ENCODE measurements at regions not wholly inside any gene's neighbourhood (a gene's known extent, or its start where the extent isn't known, plus 50 kb on each side); places are given as distances from the start of the nearest gene placed in this dataset.
"Not testable (repeated sequence)": the region's sequence is repeated elsewhere in the genome, so short reads cannot be mapped to it uniquely, and the experiment has no call there.

DNA sequence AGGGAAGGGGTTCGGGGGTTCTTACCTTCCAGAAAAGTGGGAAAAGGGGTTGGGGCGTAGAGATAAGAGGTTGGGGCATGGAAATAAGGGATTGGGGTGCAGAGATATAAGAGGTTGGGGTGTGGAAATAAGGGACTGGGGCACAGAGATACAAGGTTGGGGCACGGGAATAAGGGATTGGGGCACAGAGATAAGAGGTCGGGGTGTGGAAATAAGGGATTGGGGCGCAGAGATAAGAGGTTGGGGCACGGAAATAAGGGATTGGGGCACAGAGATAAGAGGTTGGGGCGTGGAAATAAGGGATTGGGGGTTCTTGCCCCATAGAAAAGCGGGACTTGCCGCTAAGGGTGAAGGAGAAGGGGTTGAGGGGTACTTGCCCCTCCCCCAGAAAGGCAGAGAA lies 183.9 kb downstream of the CD83 start:
- TF ChIP-seq, protein P1, sequence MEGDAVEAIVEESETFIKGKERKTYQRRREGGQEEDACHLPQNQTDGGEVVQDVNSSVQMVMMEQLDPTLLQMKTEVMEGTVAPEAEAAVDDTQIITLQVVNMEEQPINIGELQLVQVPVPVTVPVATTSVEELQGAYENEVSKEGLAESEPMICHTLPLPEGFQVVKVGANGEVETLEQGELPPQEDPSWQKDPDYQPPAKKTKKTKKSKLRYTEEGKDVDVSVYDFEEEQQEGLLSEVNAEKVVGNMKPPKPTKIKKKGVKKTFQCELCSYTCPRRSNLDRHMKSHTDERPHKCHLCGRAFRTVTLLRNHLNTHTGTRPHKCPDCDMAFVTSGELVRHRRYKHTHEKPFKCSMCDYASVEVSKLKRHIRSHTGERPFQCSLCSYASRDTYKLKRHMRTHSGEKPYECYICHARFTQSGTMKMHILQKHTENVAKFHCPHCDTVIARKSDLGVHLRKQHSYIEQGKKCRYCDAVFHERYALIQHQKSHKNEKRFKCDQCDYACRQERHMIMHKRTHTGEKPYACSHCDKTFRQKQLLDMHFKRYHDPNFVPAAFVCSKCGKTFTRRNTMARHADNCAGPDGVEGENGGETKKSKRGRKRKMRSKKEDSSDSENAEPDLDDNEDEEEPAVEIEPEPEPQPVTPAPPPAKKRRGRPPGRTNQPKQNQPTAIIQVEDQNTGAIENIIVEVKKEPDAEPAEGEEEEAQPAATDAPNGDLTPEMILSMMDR (conservative IDR thresholded peaks at IDR 0.05; ENCODE audit: low read depth in 2 of 2), result not testable (repeated sequence)
- not testable (repeated sequence) for TF ChIP-seq EZH2phosphoT487 (IDR thresholded peaks at IDR 0.05; ENCODE audit: unreplicated experiment); POLR2AphosphoS5 (IDR thresholded peaks at IDR 0.05; ENCODE audit: low read depth); ZNF331 (CRISPR knock-in tag; IDR thresholded peaks at IDR 0.05; ENCODE audit: low read depth); EZH2 (IDR thresholded peaks at IDR 0.05; ENCODE audit: low read depth, unreplicated experiment); ZNF114 (CRISPR knock-in tag; IDR thresholded peaks at IDR 0.05)
